Retinal pigment epithelial cell (primary cell): ENCODE measurements at regions not wholly inside any gene's neighbourhood (a gene's known extent, or its start where the extent isn't known, plus 50 kb on each side); places are given as distances from the start of the nearest gene placed in this dataset.

Experiments
- DNase-seq: peaks from one replicate; pipeline ENCODE4 v3.0.0-alpha.2; 2010; ENCODE audit warnings: low read depth
- H3K4me3 ChIP-seq: 2 replicates; pipeline ENCODE4 v1.5.1; 2011; ENCODE audit warnings: mild to moderate bottlenecking, low read length, control low read depth, moderate library complexity
- CTCF ChIP-seq: conservative IDR thresholded peaks from 2 replicates; pipeline ENCODE4 v1.5.1; 2011; ENCODE audit warnings: low read depth, low read length, control low read depth, inconsistent platforms

GRCh38 chr6:33910594-33910993 is 106.8 kb upstream of the MLN start:
- DNase-seq = no peak
- H3K4me3 ChIP-seq = no peak overlapping the region
- TF ChIP-seq CTCF = no peak

GRCh38 chr6:33909737-33910136 is 105.9 kb upstream of the MLN start:
- TF ChIP-seq CTCF = no peak
- H3K4me3 ChIP-seq = no peak overlapping the region
- no peak for DNase-seq

GRCh38 chr6:33908025-33908424 is 104.2 kb upstream of the MLN start:
- H3K4me3 ChIP-seq = no peak overlapping the region
- DNase-seq = no peak
- TF ChIP-seq CTCF = no peak

- DNase-seq = no peak
- TF ChIP-seq CTCF = no peak
- H3K4me3 ChIP-seq = no peak overlapping the region
Observed at GRCh38 chr6:33907227-33907626, 103.4 kb upstream of the MLN start.

GRCh38 chr6:33906439-33906838 is 102.6 kb upstream of the MLN start:
- DNase-seq = no peak
- H3K4me3 ChIP-seq = no peak overlapping the region
- TF ChIP-seq CTCF = no peak

- TF ChIP-seq CTCF = no peak
- no peak overlapping the region for H3K4me3 ChIP-seq
- DNase-seq = no peak
Observed at GRCh38 chr6:33905071-33905609, 101.3 kb upstream of the MLN start.

GRCh38 chr6:33904747-33905065 is 100.9 kb upstream of the MLN start:
- no peak overlapping the region for H3K4me3 ChIP-seq
- no peak for DNase-seq
- no peak for TF ChIP-seq CTCF
